ENCODE measurements at regions not wholly inside any gene's neighbourhood (a gene's known extent, or its start where the extent isn't known, plus 50 kb on each side); places are given as distances from the start of the nearest gene placed in this dataset.
"Not testable (repeated sequence)": the region's sequence is repeated elsewhere in the genome, so short reads cannot be mapped to it uniquely, and the experiment has no call there.

DNA sequence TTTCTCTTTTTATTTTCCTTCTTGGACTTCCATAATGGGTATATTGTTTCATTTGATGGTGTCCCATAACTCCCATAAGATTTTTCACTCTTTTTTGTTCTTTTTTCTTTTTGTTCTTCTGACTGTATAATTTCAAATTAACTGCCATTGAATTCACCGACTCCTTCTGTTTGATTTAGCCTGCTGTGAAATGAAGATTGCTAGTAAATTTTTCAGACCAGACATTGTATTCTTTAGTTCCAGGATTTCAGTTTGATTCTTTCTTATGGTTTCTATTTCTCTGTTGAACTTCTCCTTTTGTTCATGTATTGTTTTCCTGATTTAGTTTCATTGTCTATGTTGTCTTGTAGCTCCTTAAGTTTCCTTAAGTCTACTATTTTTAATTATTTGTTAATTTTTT lies 87.6 kb upstream of the SPOPL start:
- H2AFZ ChIP-seq (ENCODE audit: low read length, unreplicated experiment) = no peak overlapping the region
- H3K4me3 ChIP-seq (ENCODE audit: low read depth, low read length) = no peak overlapping the region
- H3K27ac ChIP-seq (ENCODE audit: low read depth, low read length) = no peak overlapping the region
- no peaks in the 10 kb centered on the region for H3K79me2 ChIP-seq (ENCODE audit: control insufficient read depth, insufficient read depth, low read length, unreplicated experiment)
- H3K27me3 ChIP-seq (ENCODE audit: insufficient read depth, low read length) = no peaks in the 10 kb centered on the region
- no peaks in the 10 kb centered on the region for H3K36me3 ChIP-seq (ENCODE audit: insufficient read depth, low read length)
- H3K4me1 ChIP-seq (ENCODE audit: control insufficient read depth, insufficient read depth, low read length, unreplicated experiment) = peaks cover 3% of the 10 kb centered on the region

DNA sequence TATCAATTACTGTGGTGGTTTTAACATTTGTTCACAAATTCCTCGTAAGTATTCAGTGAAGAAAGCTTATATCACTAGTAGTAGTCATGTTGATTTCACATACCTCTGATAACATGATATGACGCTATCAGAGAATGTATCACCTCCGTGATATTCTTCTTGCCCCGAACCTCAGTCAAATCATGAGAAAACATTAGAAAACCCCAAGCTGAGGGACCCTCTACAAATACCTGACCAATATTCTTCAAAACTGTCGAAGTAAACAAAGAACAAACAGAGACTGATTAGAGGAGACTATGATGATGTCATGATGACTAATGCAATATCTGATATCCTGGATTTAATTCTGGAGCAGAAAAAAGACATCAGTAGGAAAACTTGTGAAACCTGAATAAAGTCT lies 85.6 kb upstream of the SPOPL start:
- no peaks in the 10 kb centered on the region for H3K27me3 ChIP-seq (ENCODE audit: insufficient read depth, low read length)
- H3K36me3 ChIP-seq (ENCODE audit: insufficient read depth, low read length) = no peaks in the 10 kb centered on the region
- peaks cover 5% of the 10 kb centered on the region for H3K4me1 ChIP-seq (ENCODE audit: control insufficient read depth, insufficient read depth, low read length, unreplicated experiment)
- H3K27ac ChIP-seq (ENCODE audit: low read depth, low read length) = no peak overlapping the region
- no peak overlapping the region for H2AFZ ChIP-seq (ENCODE audit: low read length, unreplicated experiment)
- no peaks in the 10 kb centered on the region for H3K79me2 ChIP-seq (ENCODE audit: control insufficient read depth, insufficient read depth, low read length, unreplicated experiment)
- H3K4me3 ChIP-seq (ENCODE audit: low read depth, low read length) = no peak overlapping the region

GRCh38 chr2:138418453-138418852 lies 83.1 kb upstream of the SPOPL start:
- H3K27ac ChIP-seq (ENCODE audit: low read depth, low read length) = no peak overlapping the region
- H3K36me3 ChIP-seq (ENCODE audit: insufficient read depth, low read length) = no peaks in the 10 kb centered on the region
- H2AFZ ChIP-seq (ENCODE audit: low read length, unreplicated experiment) = no peak overlapping the region
- H3K4me1 ChIP-seq (ENCODE audit: control insufficient read depth, insufficient read depth, low read length, unreplicated experiment) = peaks cover 22% of the 10 kb centered on the region
- no peaks in the 10 kb centered on the region for H3K79me2 ChIP-seq (ENCODE audit: control insufficient read depth, insufficient read depth, low read length, unreplicated experiment)
- H3K4me3 ChIP-seq (ENCODE audit: low read depth, low read length) = no peak overlapping the region
- no peaks in the 10 kb centered on the region for H3K27me3 ChIP-seq (ENCODE audit: insufficient read depth, low read length)

DNA sequence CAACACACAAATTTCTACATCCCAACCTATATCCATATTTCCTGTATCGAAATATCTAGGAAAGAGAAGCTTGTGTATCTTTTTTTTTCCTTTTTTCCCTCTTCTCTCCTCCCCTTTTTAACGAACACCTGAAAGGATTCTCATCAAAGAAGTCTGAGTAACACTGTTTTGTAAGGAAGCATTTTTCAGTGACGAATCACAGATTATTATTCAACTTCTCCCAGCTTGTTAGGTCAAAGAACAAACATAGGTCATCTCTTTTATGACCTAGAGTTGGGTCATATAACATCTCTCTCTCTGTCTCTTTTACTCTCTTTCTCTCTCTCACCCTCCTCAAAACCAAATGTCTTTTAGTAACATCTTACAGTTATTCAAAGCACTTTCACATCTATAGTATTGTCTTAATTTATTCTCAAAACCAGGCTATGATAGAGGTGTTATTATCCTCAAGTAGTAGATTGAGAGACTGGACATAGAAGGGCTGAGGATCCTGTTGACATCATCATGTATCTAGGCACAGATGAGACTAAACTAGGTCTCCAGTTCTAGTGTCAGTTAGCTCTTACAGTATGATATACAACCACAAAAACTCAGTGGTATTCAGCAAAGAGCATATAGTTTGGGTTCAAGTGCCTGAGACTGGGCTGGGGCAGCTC lies 80.1 kb upstream of the SPOPL start:
- no peak overlapping the region for H2AFZ ChIP-seq (ENCODE audit: low read length, unreplicated experiment)
- H3K36me3 ChIP-seq (ENCODE audit: insufficient read depth, low read length) = no peaks in the 10 kb centered on the region
- no peaks in the 10 kb centered on the region for H3K27me3 ChIP-seq (ENCODE audit: insufficient read depth, low read length)
- H3K4me1 ChIP-seq (ENCODE audit: control insufficient read depth, insufficient read depth, low read length, unreplicated experiment) = peaks cover 18% of the 10 kb centered on the region
- peak overlapping the region; percentile 66 for H3K27ac ChIP-seq (ENCODE audit: low read depth, low read length)
- peak overlapping the region; percentile 22; the same call in 1 of the 2 replicates for H3K4me3 ChIP-seq (ENCODE audit: low read depth, low read length)
- no peaks in the 10 kb centered on the region for H3K79me2 ChIP-seq (ENCODE audit: control insufficient read depth, insufficient read depth, low read length, unreplicated experiment)

DNA sequence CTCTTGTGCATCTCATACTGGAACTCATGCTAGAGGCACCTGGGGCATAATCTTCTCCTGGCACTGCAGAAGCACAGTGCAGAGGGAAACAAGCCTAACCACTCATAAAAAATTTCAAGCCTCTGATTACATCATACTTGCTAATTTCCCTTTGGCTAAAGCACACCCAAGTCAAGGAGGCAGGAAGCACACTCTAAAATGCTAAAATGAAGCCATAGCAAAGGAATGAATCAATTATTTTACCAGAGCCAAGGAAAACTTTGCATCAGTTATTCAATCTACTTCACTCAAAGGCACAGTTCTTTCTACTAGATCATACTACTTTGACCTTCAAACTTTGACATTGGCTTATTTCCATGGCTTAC lies 79.6 kb upstream of the SPOPL start:
- Histone ChIP-seq H3K27ac (ENCODE audit: low read depth, low read length) (peak overlapping the region; percentile 66), H3K4me1 (ENCODE audit: control insufficient read depth, insufficient read depth, low read length, unreplicated experiment) (peaks cover 18% of the 10 kb centered on the region), H3K79me2 (ENCODE audit: control insufficient read depth, insufficient read depth, low read length, unreplicated experiment) (no peaks in the 10 kb centered on the region), H3K36me3 (ENCODE audit: insufficient read depth, low read length) (no peaks in the 10 kb centered on the region), H2AFZ (ENCODE audit: low read length, unreplicated experiment) (no peak overlapping the region), H3K27me3 (ENCODE audit: insufficient read depth, low read length) (no peaks in the 10 kb centered on the region), H3K4me3 (ENCODE audit: low read depth, low read length) (peak overlapping the region; percentile 22; the same call in 1 of the 2 replicates)

DNA sequence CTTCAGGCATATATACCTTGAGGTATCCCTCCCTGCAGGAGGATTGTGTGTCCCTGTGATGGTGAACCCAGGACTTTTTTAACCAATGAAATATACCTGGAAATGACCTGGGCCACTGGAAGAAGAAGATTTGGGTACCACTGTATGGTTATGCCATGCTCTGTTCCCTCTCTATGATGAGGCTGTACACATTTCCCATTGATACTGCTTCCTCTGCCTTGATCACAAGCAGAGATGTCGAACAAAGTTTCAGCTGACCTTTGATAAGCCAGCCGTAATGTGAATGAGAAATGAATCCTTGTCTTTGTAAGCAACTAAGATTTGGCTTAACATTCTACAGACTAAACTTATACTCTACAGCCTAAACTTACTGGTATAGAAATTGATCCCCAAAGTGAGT lies 78.4 kb upstream of the SPOPL start:
- Histone ChIP-seq H3K36me3 (ENCODE audit: insufficient read depth, low read length) (no peaks in the 10 kb centered on the region), H3K27ac (ENCODE audit: low read depth, low read length) (no peak overlapping the region), H3K4me3 (ENCODE audit: low read depth, low read length) (no peak overlapping the region), H2AFZ (ENCODE audit: low read length, unreplicated experiment) (no peak overlapping the region), H3K27me3 (ENCODE audit: insufficient read depth, low read length) (no peaks in the 10 kb centered on the region), H3K79me2 (ENCODE audit: control insufficient read depth, insufficient read depth, low read length, unreplicated experiment) (no peaks in the 10 kb centered on the region), H3K4me1 (ENCODE audit: control insufficient read depth, insufficient read depth, low read length, unreplicated experiment) (peaks cover 18% of the 10 kb centered on the region)

DNA sequence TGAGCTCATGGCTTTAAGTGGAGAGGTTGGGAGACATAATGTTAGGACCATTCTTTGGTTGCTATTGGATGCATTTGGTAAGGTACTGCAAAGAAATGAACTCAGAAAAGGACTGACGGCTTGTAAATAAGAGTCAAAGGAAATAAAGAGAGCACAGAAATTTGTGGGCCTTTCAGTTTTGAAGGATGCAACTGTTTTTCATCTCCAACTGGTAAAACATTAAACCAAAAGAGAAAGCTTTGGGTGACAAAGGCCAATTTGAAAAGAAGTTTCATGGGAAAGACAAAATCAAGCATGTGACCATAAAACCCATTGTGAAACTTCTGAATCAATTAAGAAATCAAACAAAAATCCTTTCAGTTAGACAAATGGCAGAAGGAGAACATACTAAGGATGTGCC lies 77.8 kb upstream of the SPOPL start:
- Histone ChIP-seq H3K27ac (ENCODE audit: low read depth, low read length) (no peak overlapping the region), H3K36me3 (ENCODE audit: insufficient read depth, low read length) (no peaks in the 10 kb centered on the region), H2AFZ (ENCODE audit: low read length, unreplicated experiment) (no peak overlapping the region), H3K79me2 (ENCODE audit: control insufficient read depth, insufficient read depth, low read length, unreplicated experiment) (no peaks in the 10 kb centered on the region), H3K4me1 (ENCODE audit: control insufficient read depth, insufficient read depth, low read length, unreplicated experiment) (peaks cover 18% of the 10 kb centered on the region), H3K27me3 (ENCODE audit: insufficient read depth, low read length) (no peaks in the 10 kb centered on the region), H3K4me3 (ENCODE audit: low read depth, low read length) (no peak overlapping the region)

DNA sequence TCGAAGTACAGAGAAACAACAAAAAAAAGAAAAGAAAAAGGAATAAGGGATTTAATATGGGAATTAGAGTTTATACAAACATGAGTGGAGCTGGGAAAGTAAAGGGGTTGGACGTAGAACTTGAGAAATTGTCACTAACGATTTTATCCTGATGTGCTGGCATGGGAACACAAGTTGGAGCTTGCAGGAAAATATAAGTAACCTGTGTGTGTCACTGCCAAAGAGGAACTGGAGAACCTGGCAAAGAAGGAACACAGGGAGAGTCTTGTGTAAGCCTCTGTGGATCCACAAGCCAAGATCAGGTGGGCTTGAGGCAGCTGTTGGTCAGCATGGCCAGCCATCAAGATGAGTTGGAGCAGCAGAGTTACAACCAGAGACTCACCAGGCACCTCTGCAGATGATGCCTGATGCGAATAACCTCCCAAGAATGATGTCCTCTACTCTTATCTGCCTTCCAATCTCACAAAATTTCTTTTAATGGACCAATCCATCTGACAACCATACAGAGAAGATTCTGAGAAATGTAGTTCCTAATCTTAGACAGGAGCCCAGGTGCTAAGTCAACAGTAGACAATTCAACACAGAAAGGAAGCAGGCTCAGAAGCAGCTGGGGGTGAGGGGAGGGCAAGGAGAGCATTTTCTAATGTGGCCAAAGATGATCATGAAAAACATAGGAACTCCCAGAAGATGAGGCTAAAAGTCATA lies 77.0 kb upstream of the SPOPL start:
- peaks cover 18% of the 10 kb centered on the region for H3K4me1 ChIP-seq (ENCODE audit: control insufficient read depth, insufficient read depth, low read length, unreplicated experiment)
- H3K4me3 ChIP-seq (ENCODE audit: low read depth, low read length) = no peak overlapping the region
- no peaks in the 10 kb centered on the region for H3K36me3 ChIP-seq (ENCODE audit: insufficient read depth, low read length)
- no peak overlapping the region for H2AFZ ChIP-seq (ENCODE audit: low read length, unreplicated experiment)
- no peaks in the 10 kb centered on the region for H3K79me2 ChIP-seq (ENCODE audit: control insufficient read depth, insufficient read depth, low read length, unreplicated experiment)
- no peaks in the 10 kb centered on the region for H3K27me3 ChIP-seq (ENCODE audit: insufficient read depth, low read length)
- H3K27ac ChIP-seq (ENCODE audit: low read depth, low read length) = no peak overlapping the region

- H3K27me3 ChIP-seq (ENCODE audit: insufficient read depth, low read length); H3K27ac ChIP-seq (ENCODE audit: low read depth, low read length); H3K36me3 ChIP-seq (ENCODE audit: insufficient read depth, low read length); H2AFZ ChIP-seq (ENCODE audit: low read length, unreplicated experiment); H3K4me3 ChIP-seq (ENCODE audit: low read depth, low read length); H3K79me2 ChIP-seq (ENCODE audit: control insufficient read depth, insufficient read depth, low read length, unreplicated experiment): not testable (repeated sequence)
- peaks cover 15% of the 10 kb centered on the region for H3K4me1 ChIP-seq (ENCODE audit: control insufficient read depth, insufficient read depth, low read length, unreplicated experiment)
Observed at GRCh38 chr2:138426116-138426515, 75.5 kb upstream of the SPOPL start.

- Histone ChIP-seq H3K27ac (ENCODE audit: low read depth, low read length) (no peak overlapping the region), H3K4me3 (ENCODE audit: low read depth, low read length) (no peak overlapping the region), H3K27me3 (ENCODE audit: insufficient read depth, low read length) (no peaks in the 10 kb centered on the region), H3K36me3 (ENCODE audit: insufficient read depth, low read length) (no peaks in the 10 kb centered on the region), H3K4me1 (ENCODE audit: control insufficient read depth, insufficient read depth, low read length, unreplicated experiment) (peaks cover 11% of the 10 kb centered on the region), H3K79me2 (ENCODE audit: control insufficient read depth, insufficient read depth, low read length, unreplicated experiment) (no peaks in the 10 kb centered on the region), H2AFZ (ENCODE audit: low read length, unreplicated experiment) (no peak overlapping the region)
Observed at GRCh38 chr2:138428710-138429440, 72.7 kb upstream of the SPOPL start.

GRCh38 chr2:138430181-138430580 lies 71.4 kb upstream of the SPOPL start:
- Histone ChIP-seq H3K79me2 (ENCODE audit: control insufficient read depth, insufficient read depth, low read length, unreplicated experiment) (no peaks in the 10 kb centered on the region), H3K36me3 (ENCODE audit: insufficient read depth, low read length) (no peaks in the 10 kb centered on the region), H3K27ac (ENCODE audit: low read depth, low read length) (no peak overlapping the region), H3K4me1 (ENCODE audit: control insufficient read depth, insufficient read depth, low read length, unreplicated experiment) (peaks cover 18% of the 10 kb centered on the region), H2AFZ (ENCODE audit: low read length, unreplicated experiment) (no peak overlapping the region), H3K4me3 (ENCODE audit: low read depth, low read length) (no peak overlapping the region), H3K27me3 (ENCODE audit: insufficient read depth, low read length) (no peaks in the 10 kb centered on the region)
